HepG2 (cell line): ENCODE measurements at regions not wholly inside any gene's neighbourhood (a gene's known extent, or its start where the extent isn't known, plus 50 kb on each side); places are given as distances from the start of the nearest gene placed in this dataset.

Source experiments
- ATAC-seq: fragments of 200-7000 bp; cut with Tn5 transposase; 3 replicates; pipeline ENCODE4 v1.9.1; 2020; ENCODE audit warnings: mild to moderate bottlenecking, moderate library complexity
- BruUV-seq: library from RNA; stranded (reverse); fragments of 400-500 nt; replicated peaks from 2 replicates; lab custom pipeline; 2021; lab: Mats Ljungman, UMichigan
- CTCF ChIA-PET: fragments of 300-600 bp; formaldehyde crosslinking; extraction: SDS; loops from one replicate; lab custom pipeline; 2021; ENCODE audit warnings: low total read pairs, inconsistent platforms, low intra/inter-chr PET ratio; lab: Yijun Ruan, JAX
- POLR2A ChIA-PET: fragments of 350-600 bp; sonication (Branson Sonifier 250); formaldehyde crosslinking; loops from one replicate; lab custom pipeline; 2020; ENCODE audit warnings: antibody characterized with exemption, inconsistent platforms; lab: Yijun Ruan, JAX
- DNase-seq: peaks from one replicate; pipeline ENCODE4 v3.0.0-alpha.2; 2015; ENCODE audit warnings: low spot score
- FAIRE-seq: peaks from 3 replicates; lab custom pipeline; 2011; peaks lifted over from hg19 to GRCh38; lab: Jason Lieb, UNC
- H2AFZ ChIP-seq: one replicate; pipeline ENCODE4 v1.6.1; 2011; ENCODE audit warnings: low read length, inconsistent platforms
- H3K27ac ChIP-seq: fragments of 300-600 bp; 3 replicates; pipeline ENCODE4 v1.8.0; 2011; ENCODE audit warnings: mixed run types, mild to moderate bottlenecking, mixed read lengths, low read length, inconsistent platforms; ENCODE audit not compliant: insufficient read depth; ENCODE audit errors: extremely low read length
- H3K27me3 ChIP-seq, 2 experiments: fragments of 200-600 bp in 1 of 2; 2 replicates in 1 of 2; 3 replicates in 1 of 2; pipeline versions ENCODE4 v1.6.0 to v1.8.0; 2011; ENCODE audit warnings: low read length in 2 of 2, mild to moderate bottlenecking in 2 of 2, moderate library complexity in 2 of 2, inconsistent platforms in 1 of 2; ENCODE audit not compliant: insufficient read depth in 2 of 2, control insufficient read depth in 1 of 2
- H3K36me3 ChIP-seq, 2 experiments: fragments of 200-600 bp in 1 of 2; replicated peaks in 1 of 2; 2 replicates in 1 of 2; 3 replicates in 1 of 2; pipeline versions ENCODE4 v1.5.1 to v1.8.0; 2011; ENCODE audit warnings: low read length in 2 of 2, inconsistent platforms in 1 of 2; ENCODE audit not compliant: insufficient read depth in 2 of 2, control insufficient read depth in 1 of 2
- H3K4me1 ChIP-seq: 2 replicates; pipeline ENCODE4 v1.5.1; 2012; ENCODE audit warnings: low read length, inconsistent platforms; ENCODE audit not compliant: insufficient read depth
- H3K4me2 ChIP-seq: 2 replicates; pipeline ENCODE4 v1.6.0; 2011; ENCODE audit warnings: low read depth, low read length, inconsistent platforms
- H3K4me3 ChIP-seq, 3 experiments: fragments of 200-600 bp in 1 of 3; sonication (generic), shearing (Covaris generic) in 1 of 3; replicated peaks in 1 of 3; 2 replicates each; pipeline ENCODE4 v1.5.1; 2011 to 2016; ENCODE audit warnings: low read length in 3 of 3, inconsistent platforms in 2 of 3, low read depth in 2 of 3, mild to moderate bottlenecking in 2 of 3, control low read depth in 1 of 3, mixed read lengths in 1 of 3; ENCODE audit not compliant: insufficient read depth in 1 of 3
- H3K79me2 ChIP-seq: one replicate; pipeline ENCODE4 v1.6.1; 2011; ENCODE audit warnings: low read length, inconsistent platforms; ENCODE audit not compliant: insufficient read depth
- H3K9ac ChIP-seq: 2 replicates; pipeline ENCODE4 v1.6.0; 2011; ENCODE audit warnings: mild to moderate bottlenecking, low read depth, low read length, inconsistent platforms; ENCODE audit not compliant: insufficient read depth
- H3K9me3 ChIP-seq: 2 replicates; pipeline ENCODE4 v1.5.1; 2012; ENCODE audit warnings: mild to moderate bottlenecking, low read length
- H4K20me1 ChIP-seq: 2 replicates; pipeline ENCODE4 v1.6.0; 2011; ENCODE audit warnings: inconsistent platforms, mild to moderate bottlenecking, low read length, moderate library complexity; ENCODE audit not compliant: insufficient read depth
- ATF7 ChIP-seq, 2 experiments: fragments of 450-650 bp in 1 of 2; sonication (generic) in 1 of 2; formaldehyde crosslinking in 1 of 2; IDR thresholded peaks; 2 replicates each; pipeline versions ENCODE4 v1.4.0 to v1.6.1; 2016 to 2020; ENCODE audit warnings: antibody characterized with exemption in 1 of 2, mild to moderate bottlenecking in 1 of 2, missing genetic modification reagents in 1 of 2
- CEBPB ChIP-seq: IDR thresholded peaks from 2 replicates; pipeline ENCODE4 v1.6.1; 2011; ENCODE audit warnings: low read depth, low read length, improper control_type of control experiment, borderline replicate concordance
- CREB1 ChIP-seq, 2 experiments: fragments of 450-650 bp in 1 of 2; IDR thresholded peaks; 2 replicates each; pipeline ENCODE4 v1.6.1; 2016 to 2017; ENCODE audit warnings: control low read depth in 1 of 2, mild to moderate bottlenecking in 1 of 2, missing compliant biosample characterization in 1 of 2, missing genetic modification characterization in 1 of 2
- FOSL1 ChIP-seq: sonication (generic); formaldehyde crosslinking; IDR thresholded peaks from 2 replicates; pipeline ENCODE4 v1.9.0; 2021; ENCODE audit warnings: missing genetic modification reagents, borderline replicate concordance
- HDAC2 ChIP-seq: sonication (generic); formaldehyde crosslinking; IDR thresholded peaks from 2 replicates; pipeline ENCODE4 v1.4.0; 2020; ENCODE audit warnings: missing genetic modification reagents
- MIXL1 ChIP-seq: IDR thresholded peaks from 2 replicates; pipeline ENCODE4 v1.6.1; 2016
- REXO4 ChIP-seq: sonication (generic); formaldehyde crosslinking; IDR thresholded peaks from 2 replicates; pipeline ENCODE4 v1.8.0; 2022; ENCODE audit warnings: missing genetic modification reagents, mild to moderate bottlenecking, borderline replicate concordance
- SPEN ChIP-seq: sonication (generic); formaldehyde crosslinking; IDR thresholded peaks from 2 replicates; pipeline ENCODE4 v1.5.1; 2020; ENCODE audit warnings: low read depth, mild to moderate bottlenecking, missing genetic modification reagents
- THYN1 ChIP-seq: sonication (generic); formaldehyde crosslinking; IDR thresholded peaks from 2 replicates; pipeline ENCODE4 v1.8.1; 2023; ENCODE audit warnings: low read depth, mild to moderate bottlenecking, moderate library complexity, missing genetic modification reagents, borderline replicate concordance
- USF2 ChIP-seq, 2 experiments: sonication (generic) in 1 of 2; formaldehyde crosslinking in 1 of 2; IDR thresholded peaks; 2 replicates each; pipeline versions ENCODE4 v1.5.1 to v1.6.1; 2011 to 2020; ENCODE audit warnings: borderline replicate concordance in 1 of 2, low read depth in 1 of 2, low read length in 1 of 2, mild to moderate bottlenecking in 1 of 2, missing genetic modification reagents in 1 of 2, moderate library complexity in 1 of 2
- ZFP36L1 ChIP-seq: sonication (generic); formaldehyde crosslinking; IDR thresholded peaks from 2 replicates; pipeline ENCODE4 v1.8.0; 2022; ENCODE audit warnings: mild to moderate bottlenecking, missing genetic modification reagents, moderate library complexity
- ZSCAN9 ChIP-seq: IDR thresholded peaks from 2 replicates; pipeline ENCODE4 v1.6.1; 2016; ENCODE audit warnings: borderline replicate concordance
- WGBS: methylation state at CpG from one replicate; pipeline ENCODE4 v1.1.6; 2017; ENCODE audit warnings: low lambda C conversion rate; 5-methylcytosine and 5-hydroxymethylcytosine counted together
- in situ Hi-C: cut with HindIII; loops from 2 replicates; pipeline ENCODE4 v1.10.0; 2017; ENCODE audit warnings: low pct_unique_long_range_greater_than_20kb; ENCODE audit not compliant: extremely low pct_ligation_motif_present
- intact Hi-C: fragments of 100-400 bp; cut with micrococcal nuclease; formaldehyde crosslinking; loops from one replicate; pipeline ENCODE4 v1.10.0; 2022; ENCODE audit not compliant: unreplicated experiment

GRCh38 chr2:59302683-59303082 is 1061.6 kb upstream of the FANCL start:
- intact Hi-C loops = loop anchor here (5.0 to 10.0 kb wide), 2 partner anchors 278 to 1265 kb away; no protein-coding TSS in a partner anchor
- DNase-seq (no peak), ATAC-seq (no peak), FAIRE-seq (no peak)
- H3K4me3 ChIP-seq = no peak overlapping the region
- no peak overlapping the region for H3K27ac ChIP-seq
- no peaks in the 10 kb centered on the region for H3K36me3 ChIP-seq
- no peak overlapping the region for H3K9ac ChIP-seq
- BruUV-seq = no TSS peak
- H3K9me3 ChIP-seq = no peaks in the 10 kb centered on the region
- no peaks in the 10 kb centered on the region for H3K27me3 ChIP-seq
- TF ChIP-seq HDAC2 (CRISPR knock-in tag) (no peak), THYN1 (CRISPR knock-in tag) (no peak), USF2 (IDR thresholded peaks at IDR 0.05; ENCODE audit: low read depth, low read length) (no peak), USF2 (CRISPR knock-in tag; IDR thresholded peaks at IDR 0.05; ENCODE audit: borderline replicate concordance) (no peak), CEBPB (peak; percentile 68), FOSL1 (CRISPR knock-in tag) (no peak), REXO4 (CRISPR knock-in tag) (no peak), ATF7 (IDR thresholded peaks at IDR 0.05) (peak; percentile 73), ATF7 (CRISPR knock-in tag; IDR thresholded peaks at IDR 0.05) (no peak), ZFP36L1 (CRISPR knock-in tag) (no peak), SPEN (CRISPR knock-in tag) (no peak), CREB1 (IDR thresholded peaks at IDR 0.05) (peak; percentile 42; the same call in 1 of the 2 replicates), CREB1 (CRISPR knock-in tag; IDR thresholded peaks at IDR 0.05) (no peak), MIXL1 (CRISPR knock-in tag) (no peak), ZSCAN9 (CRISPR knock-in tag) (no peak)
- CTCF ChIA-PET = interaction anchor here (0.6 to 2.7 kb wide), 2 partner anchors 285 to 849 kb away, joined by 3 to 14 read pairs; no protein-coding TSS in a partner anchor
- WGBS = 6% methylated on average over 3 of the region's 3 CpGs
- no peak overlapping the region for H2AFZ ChIP-seq
- H3K4me2 ChIP-seq = no peak overlapping the region
- no peaks in the 10 kb centered on the region for H4K20me1 ChIP-seq
- H3K4me1 ChIP-seq = no peaks in the 10 kb centered on the region
- in situ Hi-C loops = no loop called here
- H3K79me2 ChIP-seq = no peaks in the 10 kb centered on the region
- POLR2A ChIA-PET = no interaction called here
